IMR-90 (cell line): ENCODE measurements at regions not wholly inside any gene's neighbourhood (a gene's known extent, or its start where the extent isn't known, plus 50 kb on each side); places are given as distances from the start of the nearest gene placed in this dataset.

Source experiments
- ATAC-seq: fragments of 200-7000 bp; cut with Tn5 transposase; 2 replicates; pipeline ENCODE4 v1.9.1; 2020; ENCODE audit warnings: low read depth, mild to moderate bottlenecking, moderate library complexity
- BruUV-seq: library from RNA; stranded (reverse); fragments of 400-500 nt; replicated peaks from 2 replicates; lab custom pipeline; 2021; lab: Mats Ljungman, UMichigan
- CTCF ChIA-PET: fragments of 300-600 bp; formaldehyde crosslinking; extraction: SDS; loops from one replicate; lab custom pipeline; 2021; ENCODE audit warnings: antibody characterized with exemption; lab: Yijun Ruan, JAX
- POLR2A ChIA-PET: fragments of 300-600 bp; sonication (Branson Sonifier 250); formaldehyde crosslinking; loops from one replicate; lab custom pipeline; 2022; ENCODE audit warnings: antibody characterized with exemption; ENCODE audit not compliant: unreplicated experiment; lab: Charles Lee
- DNase-seq: peaks from one replicate; pipeline ENCODE4 v3.0.0; 2013
- H2AFZ ChIP-seq: replicated peaks from 2 replicates; pipeline ENCODE3; 2013; ENCODE audit warnings: low read length, mild to moderate bottlenecking; ENCODE audit not compliant: poor library complexity
- H2AK5ac ChIP-seq: 2 replicates; pipeline ENCODE4 v1.6.1; 2013; ENCODE audit warnings: low read depth, low read length, inconsistent platforms
- H2AK9ac ChIP-seq: replicated peaks from 2 replicates; pipeline ENCODE3; 2013; ENCODE audit warnings: mild to moderate bottlenecking, low read depth, low read length, moderate library complexity; ENCODE audit not compliant: poor library complexity
- H2BK120ac ChIP-seq: 2 replicates; pipeline ENCODE4 v1.6.1; 2013; ENCODE audit warnings: low read depth, low read length, inconsistent platforms
- H2BK15ac ChIP-seq: 3 replicates; pipeline ENCODE4 v1.6.1; 2013; ENCODE audit warnings: low read depth, low read length, inconsistent platforms
- H2BK20ac ChIP-seq: 2 replicates; pipeline ENCODE4 v1.6.1; 2013; ENCODE audit warnings: low read depth, mild to moderate bottlenecking, inconsistent platforms, low read length, moderate library complexity
- H2BK5ac ChIP-seq: 2 replicates; pipeline ENCODE4 v1.6.1; 2013; ENCODE audit warnings: mild to moderate bottlenecking, low read depth, low read length, inconsistent platforms; ENCODE audit not compliant: poor library complexity, severe bottlenecking
- H3K14ac ChIP-seq: replicated peaks from 2 replicates; pipeline ENCODE4 v1.6.1; 2013; ENCODE audit warnings: low read depth, low read length, inconsistent platforms
- H3K18ac ChIP-seq: 2 replicates; pipeline ENCODE4 v1.6.1; 2013; ENCODE audit warnings: low read depth, low read length, control low read depth
- H3K23ac ChIP-seq: 2 replicates; pipeline ENCODE4 v1.6.1; 2013; ENCODE audit warnings: low read depth, low read length, inconsistent platforms
- H3K27ac ChIP-seq: 2 replicates; pipeline ENCODE4 v1.5.1; 2013; ENCODE audit warnings: mild to moderate bottlenecking, control low read depth, low read length; ENCODE audit not compliant: insufficient read depth
- H3K27me3 ChIP-seq: 2 replicates; pipeline ENCODE4 v1.6.1; 2013; ENCODE audit warnings: low read length; ENCODE audit not compliant: control insufficient read depth, insufficient read depth
- H3K36me3 ChIP-seq: 2 replicates; pipeline ENCODE4 v1.6.1; 2013; ENCODE audit warnings: low read length, mixed read lengths; ENCODE audit not compliant: control insufficient read depth, insufficient read depth
- H3K4ac ChIP-seq: 2 replicates; pipeline ENCODE4 v1.6.1; 2013; ENCODE audit warnings: low read depth, low read length, inconsistent platforms
- H3K4me1 ChIP-seq: 2 replicates; pipeline ENCODE4 v1.6.1; 2013; ENCODE audit warnings: low read length, mixed read lengths; ENCODE audit not compliant: control insufficient read depth, insufficient read depth
- H3K4me2 ChIP-seq: 2 replicates; pipeline ENCODE4 v1.6.1; 2013; ENCODE audit warnings: low read depth, mild to moderate bottlenecking, control low read depth, low read length, moderate library complexity
- H3K4me3 ChIP-seq: 2 replicates; pipeline ENCODE4 v1.5.1; 2013; ENCODE audit warnings: low read depth, mild to moderate bottlenecking, control low read depth, low read length, moderate library complexity; ENCODE audit not compliant: insufficient read depth
- H3K56ac ChIP-seq: 2 replicates; pipeline ENCODE4 v1.6.1; 2013; ENCODE audit warnings: low read length, inconsistent platforms; ENCODE audit not compliant: insufficient read depth; ENCODE audit errors: extremely low read depth
- H3K79me1 ChIP-seq, 2 experiments: 2 replicates each; pipeline ENCODE4 v1.6.1; 2013; ENCODE audit warnings: low read length in 2 of 2, inconsistent platforms in 1 of 2, low read depth in 1 of 2
- H3K9ac ChIP-seq: 2 replicates; pipeline ENCODE4 v1.6.1; 2013; ENCODE audit warnings: low read depth, low read length, control low read depth
- H3K9me1 ChIP-seq: 2 replicates; pipeline ENCODE4 v1.6.1; 2013; ENCODE audit warnings: low read length, inconsistent platforms; ENCODE audit not compliant: insufficient read depth
- H3K9me3 ChIP-seq: 2 replicates; pipeline ENCODE4 v1.6.1; 2013; ENCODE audit warnings: low read length; ENCODE audit not compliant: control insufficient read depth, insufficient read depth
- H4K20me1 ChIP-seq: 2 replicates; pipeline ENCODE4 v1.6.1; 2013; ENCODE audit warnings: low read length, inconsistent platforms; ENCODE audit not compliant: insufficient read depth
- H4K5ac ChIP-seq: 2 replicates; pipeline ENCODE4 v1.6.1; 2013; ENCODE audit warnings: mild to moderate bottlenecking, low read depth, low read length, control low read depth
- H4K8ac ChIP-seq, 2 experiments: 2 replicates each; pipeline ENCODE4 v1.6.1; 2013; ENCODE audit warnings: low read depth in 2 of 2, low read length in 2 of 2, control low read depth in 1 of 2, inconsistent platforms in 1 of 2
- H4K91ac ChIP-seq: 2 replicates; pipeline ENCODE4 v1.6.1; 2013; ENCODE audit warnings: low read depth, low read length, inconsistent platforms; ENCODE audit not compliant: insufficient read depth
- FOS ChIP-seq: fragments of 150-350 bp; IDR thresholded peaks from 2 replicates; pipeline ENCODE4 v1.6.1; 2016; ENCODE audit warnings: low read depth, low read length
- MXI1 ChIP-seq: IDR thresholded peaks from 2 replicates; pipeline ENCODE4 v1.6.1; 2012; ENCODE audit warnings: low read depth, mild to moderate bottlenecking, low read length, moderate library complexity, borderline replicate concordance
- RCOR1 ChIP-seq: IDR thresholded peaks from 2 replicates; pipeline ENCODE4 v1.6.1; 2012; ENCODE audit warnings: mild to moderate bottlenecking, low read length, improper control_type of control experiment; ENCODE audit not compliant: insufficient replicate concordance
- WGBS, 2 experiments: methylation state at CpG; one replicate each; pipeline versions ENCODE4 v1.1.5 to v1.1.7; 2013; ENCODE audit warnings: missing lambda C conversion rate in 2 of 2; ENCODE audit not compliant: insufficient read length in 1 of 2; ENCODE audit errors: extremely low coverage in 2 of 2; 5-methylcytosine and 5-hydroxymethylcytosine counted together
- dilution Hi-C: fragments of 300-500 bp; cut with HindIII; formaldehyde crosslinking; loops from one replicate; pipeline ENCODE4 v1.14.3; 2018; ENCODE audit warnings: low sequenced_read_pairs; ENCODE audit not compliant: unreplicated experiment
- in situ Hi-C: fragments of 300-500 bp; cut with MboI; formaldehyde crosslinking; loops from 3 replicates; pipeline ENCODE4 v1.14.3; 2019; ENCODE audit warnings: low sequenced_read_pairs, inconsistent platforms, mixed read lengths
- intact Hi-C: fragments of 100-400 bp; cut with micrococcal nuclease; formaldehyde crosslinking; loops from 2 replicates; pipeline ENCODE4 v1.10.0; 2022

- Histone ChIP-seq H3K27me3 (no peaks in the 10 kb centered on the region), H2AK5ac (no peak overlapping the region), H3K9me1 (no peaks in the 10 kb centered on the region), H3K56ac (no peak overlapping the region), H3K4me2 (no peak overlapping the region), H4K8ac (no peak overlapping the region), H2BK20ac (no peak overlapping the region), H3K18ac (no peak overlapping the region), H2AFZ (no peak overlapping the region), H3K79me1 (no peaks in the 10 kb centered on the region), H3K23ac (no peak overlapping the region), H3K27ac (no peak overlapping the region), H3K9me3 (peaks cover 11% of the 10 kb centered on the region), H2AK9ac (no peak overlapping the region), H2BK120ac (no peak overlapping the region), H3K36me3 (no peaks in the 10 kb centered on the region), H3K4me1 (no peaks in the 10 kb centered on the region), H4K91ac (no peak overlapping the region), H3K14ac (no peak overlapping the region), H2BK5ac (no peak overlapping the region), H2BK15ac (no peak overlapping the region), H4K20me1 (no peaks in the 10 kb centered on the region), H4K5ac (no peak overlapping the region), H3K4ac (no peak overlapping the region), H3K9ac (no peak overlapping the region), H3K4me3 (no peak overlapping the region)
- ChIA-PET CTCF (no interaction called here), POLR2A (no interaction called here)
- intact Hi-C loops, result no loop called here
- no peak for TF ChIP-seq MXI1
- TF ChIP-seq FOS, result no peak
- no peak for TF ChIP-seq RCOR1
- ATAC-seq, result no peak
- WGBS, 2 experiments, result no CpG with 5 or more reads among the region's 6 CpGs
- DNase-seq, result no peak
- no TSS peak for BruUV-seq
- in situ Hi-C loops, result no loop called here
- dilution Hi-C loops, result no loop called here
These were observed 135.6 kb downstream of the ICE1 start for GRCh38 chr5:5558102-5558501.
